Fibroblast of lung (primary cell): ENCODE measurements at regions not wholly inside any gene's neighbourhood (a gene's known extent, or its start where the extent isn't known, plus 50 kb on each side); places are given as distances from the start of the nearest gene placed in this dataset.

Source experiments
- DNase-seq, 2 donors: peaks; one replicate each; pipeline versions ENCODE4 v3.0.0 to v3.0.0-alpha.2; 2010; ENCODE audit warnings: low read depth in 2 of 2
- H2AFZ ChIP-seq: 2 replicates; pipeline ENCODE4 v1.5.1; 2012; ENCODE audit warnings: low read length, control low read depth, inconsistent platforms
- H3K27ac ChIP-seq: 2 replicates; pipeline ENCODE4 v1.5.1; 2011; ENCODE audit warnings: low read length, control low read depth; ENCODE audit not compliant: insufficient read depth
- H3K27me3 ChIP-seq: 2 replicates; pipeline ENCODE4 v1.5.1; 2011; ENCODE audit warnings: mild to moderate bottlenecking, low read length; ENCODE audit not compliant: control insufficient read depth, insufficient read depth
- H3K36me3 ChIP-seq: 2 replicates; pipeline ENCODE4 v1.5.1; 2011; ENCODE audit warnings: low read length; ENCODE audit not compliant: control insufficient read depth, insufficient read depth
- H3K4me1 ChIP-seq: 2 replicates; pipeline ENCODE4 v1.5.1; 2011; ENCODE audit warnings: low read length; ENCODE audit not compliant: control insufficient read depth, insufficient read depth; ENCODE audit errors: extremely low read depth
- H3K4me2 ChIP-seq: 2 replicates; pipeline ENCODE4 v1.5.1; 2011; ENCODE audit warnings: low read length, control low read depth; ENCODE audit not compliant: insufficient read depth; ENCODE audit errors: extremely low read depth
- H3K4me3 ChIP-seq, 4 experiments: fragments of 200-600 bp in 1 of 4; sonication (generic) in 1 of 4; replicated peaks in 1 of 4; 2 replicates each; pipeline ENCODE4 v1.5.1; 2011 to 2016; ENCODE audit warnings: low read length in 4 of 4, low read depth in 3 of 4, mild to moderate bottlenecking in 3 of 4, control low read depth in 2 of 4, inconsistent platforms in 1 of 4, mixed read lengths in 1 of 4; ENCODE audit not compliant: insufficient read depth in 1 of 4; ENCODE audit errors: control extremely low read depth in 1 of 4
- H3K79me2 ChIP-seq: 2 replicates; pipeline ENCODE4 v1.5.1; 2012; ENCODE audit warnings: mild to moderate bottlenecking, low read length, inconsistent platforms; ENCODE audit not compliant: control insufficient read depth, insufficient read depth
- H3K9ac ChIP-seq: 2 replicates; pipeline ENCODE4 v1.5.1; 2011; ENCODE audit warnings: mild to moderate bottlenecking, low read length, control low read depth; ENCODE audit not compliant: insufficient read depth
- H3K9me3 ChIP-seq: 2 replicates; pipeline ENCODE4 v1.5.1; 2012; ENCODE audit warnings: low read depth, low read length; ENCODE audit not compliant: control insufficient read depth, insufficient read depth
- H4K20me1 ChIP-seq: 2 replicates; pipeline ENCODE4 v1.5.1; 2011; ENCODE audit warnings: low read length; ENCODE audit not compliant: control insufficient read depth, insufficient read depth; ENCODE audit errors: extremely low read depth
- EZH2 ChIP-seq: IDR thresholded peaks from 2 replicates; pipeline ENCODE4 v1.5.1; 2012; ENCODE audit warnings: low read length, control low read depth, mild to moderate bottlenecking; ENCODE audit errors: missing control alignments
- TF ChIP-seq, protein P1 (sequence below), 2 donors: IDR thresholded peaks in 1 of 2; conservative IDR thresholded peaks in 1 of 2; 1 replicate in 1 of 2; 2 replicates in 1 of 2; pipeline ENCODE4 v1.5.1; 2011 to 2012; ENCODE audit warnings: low read length in 2 of 2, control low read depth in 1 of 2, inconsistent platforms in 1 of 2, low read depth in 1 of 2, mild to moderate bottlenecking in 1 of 2

DNA sequence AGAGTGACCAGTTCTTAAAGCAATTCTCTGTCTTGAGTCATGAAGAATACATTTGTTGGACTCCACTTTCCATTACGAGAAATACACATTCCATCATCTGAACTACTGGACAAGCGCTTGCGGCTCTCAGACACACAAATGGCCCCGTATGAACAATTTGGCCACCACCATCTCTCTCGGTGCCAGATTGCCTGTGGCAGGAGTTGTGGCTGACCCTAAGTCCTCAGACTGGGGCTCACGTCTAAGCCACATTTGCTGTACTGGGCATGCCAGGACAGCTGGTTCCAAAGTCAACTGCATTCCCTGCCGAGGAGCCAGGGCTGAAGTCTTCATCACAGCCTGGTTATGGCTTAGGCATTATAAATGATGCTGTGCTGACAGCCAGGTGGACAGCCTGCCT lies 227.5 kb downstream of the MIAT start:
- Histone ChIP-seq H3K27ac (no peak overlapping the region), H3K4me3 (no peak overlapping the region), H3K9ac (no peak overlapping the region), H3K79me2 (no peaks in the 10 kb centered on the region), H3K4me1 (peaks cover 12% of the 10 kb centered on the region), H2AFZ (no peak overlapping the region), H3K4me2 (no peak overlapping the region), H4K20me1 (no peaks in the 10 kb centered on the region), H3K9me3 (no peaks in the 10 kb centered on the region), H3K27me3 (no peaks in the 10 kb centered on the region), H3K36me3 (no peaks in the 10 kb centered on the region)
- TF ChIP-seq, protein P1, sequence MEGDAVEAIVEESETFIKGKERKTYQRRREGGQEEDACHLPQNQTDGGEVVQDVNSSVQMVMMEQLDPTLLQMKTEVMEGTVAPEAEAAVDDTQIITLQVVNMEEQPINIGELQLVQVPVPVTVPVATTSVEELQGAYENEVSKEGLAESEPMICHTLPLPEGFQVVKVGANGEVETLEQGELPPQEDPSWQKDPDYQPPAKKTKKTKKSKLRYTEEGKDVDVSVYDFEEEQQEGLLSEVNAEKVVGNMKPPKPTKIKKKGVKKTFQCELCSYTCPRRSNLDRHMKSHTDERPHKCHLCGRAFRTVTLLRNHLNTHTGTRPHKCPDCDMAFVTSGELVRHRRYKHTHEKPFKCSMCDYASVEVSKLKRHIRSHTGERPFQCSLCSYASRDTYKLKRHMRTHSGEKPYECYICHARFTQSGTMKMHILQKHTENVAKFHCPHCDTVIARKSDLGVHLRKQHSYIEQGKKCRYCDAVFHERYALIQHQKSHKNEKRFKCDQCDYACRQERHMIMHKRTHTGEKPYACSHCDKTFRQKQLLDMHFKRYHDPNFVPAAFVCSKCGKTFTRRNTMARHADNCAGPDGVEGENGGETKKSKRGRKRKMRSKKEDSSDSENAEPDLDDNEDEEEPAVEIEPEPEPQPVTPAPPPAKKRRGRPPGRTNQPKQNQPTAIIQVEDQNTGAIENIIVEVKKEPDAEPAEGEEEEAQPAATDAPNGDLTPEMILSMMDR (conservative IDR thresholded peaks at IDR 0.05 in 1 of 2, IDR thresholded peaks at IDR 0.05 in 1 of 2; ENCODE audit: low read depth in 1 of 2, low read length in 2 of 2) = no peak
- no peak for TF ChIP-seq EZH2
- peak in 1 of 2 donors; percentile 87 for DNase-seq

DNA sequence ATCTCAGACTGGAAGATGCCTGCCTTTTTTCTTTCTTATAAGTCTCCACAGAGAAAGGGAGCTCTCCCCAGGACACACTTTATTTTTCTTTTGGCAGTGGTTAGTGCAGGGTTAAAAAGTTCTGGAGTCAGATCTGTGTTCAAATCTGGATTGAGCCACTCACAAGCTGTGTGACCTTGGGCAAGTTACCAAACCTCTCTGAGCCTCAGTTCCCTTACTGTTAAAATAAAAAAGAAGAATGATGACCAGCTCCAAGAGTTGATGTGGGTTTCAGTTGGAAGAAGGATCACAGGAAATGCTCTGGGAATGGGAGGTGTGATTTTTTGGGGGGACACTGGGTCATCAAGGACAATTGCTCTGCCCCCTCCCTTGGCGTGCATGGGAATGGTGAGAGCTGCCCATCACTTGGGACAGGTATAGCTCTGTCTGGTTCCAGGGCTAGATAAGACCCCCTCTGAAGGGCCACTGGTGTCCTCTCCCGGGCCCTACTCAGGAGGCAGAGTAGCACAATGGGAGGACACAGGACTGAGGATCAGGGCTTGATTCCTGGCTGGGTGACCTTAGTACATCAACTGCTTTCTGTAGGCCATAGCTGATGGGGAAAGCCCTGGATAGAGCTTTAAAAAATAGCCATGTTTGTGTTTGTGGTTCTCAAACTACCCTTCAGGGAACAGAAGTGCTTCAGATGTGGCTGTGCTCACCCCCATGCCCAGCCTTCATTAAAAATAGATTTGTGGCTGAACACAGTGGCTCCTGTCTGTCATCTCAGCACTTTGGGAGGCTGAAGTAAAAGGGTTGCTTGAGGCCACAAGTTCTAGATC lies 228.3 kb downstream of the MIAT start:
- H3K4me1 ChIP-seq = peaks cover 12% of the 10 kb centered on the region
- H2AFZ ChIP-seq = no peak overlapping the region
- no peaks in the 10 kb centered on the region for H3K79me2 ChIP-seq
- H3K27ac ChIP-seq = no peak overlapping the region
- no peaks in the 10 kb centered on the region for H4K20me1 ChIP-seq
- no peak overlapping the region for H3K4me2 ChIP-seq
- H3K27me3 ChIP-seq = no peaks in the 10 kb centered on the region
- DNase-seq = no peak
- H3K36me3 ChIP-seq = no peaks in the 10 kb centered on the region
- H3K4me3 ChIP-seq = no peak overlapping the region
- no peaks in the 10 kb centered on the region for H3K9me3 ChIP-seq
- H3K9ac ChIP-seq = no peak overlapping the region
- no peak for TF ChIP-seq EZH2
- TF ChIP-seq, protein P1 (conservative IDR thresholded peaks at IDR 0.05 in 1 of 2, IDR thresholded peaks at IDR 0.05 in 1 of 2; ENCODE audit: low read depth in 1 of 2, low read length in 2 of 2) = no peak

DNA sequence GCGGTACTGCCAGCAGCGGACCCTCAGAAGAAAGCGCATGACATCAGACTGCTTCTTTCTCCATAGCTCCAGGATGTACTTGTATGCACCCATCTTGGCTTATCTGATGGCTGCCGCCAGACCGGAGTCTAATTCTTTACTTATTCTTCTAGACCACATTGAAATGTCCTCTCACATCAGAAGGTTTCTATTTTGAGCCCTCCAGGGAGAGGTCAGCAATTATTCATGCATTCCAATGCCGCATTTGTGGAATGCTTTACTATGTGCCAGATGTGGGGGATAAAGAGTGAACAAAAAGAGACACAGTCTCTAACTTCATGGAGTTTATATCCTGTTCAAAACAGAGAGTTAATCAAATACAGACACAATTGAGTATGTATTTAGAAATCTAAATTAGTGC lies 230.1 kb downstream of the MIAT start:
- Histone ChIP-seq H3K79me2 (no peaks in the 10 kb centered on the region), H3K4me2 (peak overlapping the region; percentile 32), H3K27ac (peak overlapping the region; percentile 23), H2AFZ (no peak overlapping the region), H3K36me3 (no peaks in the 10 kb centered on the region), H3K4me1 (peaks cover 15% of the 10 kb centered on the region), H4K20me1 (no peaks in the 10 kb centered on the region), H3K27me3 (no peaks in the 10 kb centered on the region), H3K9ac (no peak overlapping the region), H3K9me3 (no peaks in the 10 kb centered on the region), H3K4me3 (no peak overlapping the region)
- no peak for TF ChIP-seq EZH2
- TF ChIP-seq, protein P1 (conservative IDR thresholded peaks at IDR 0.05 in 1 of 2, IDR thresholded peaks at IDR 0.05 in 1 of 2; ENCODE audit: low read depth in 1 of 2, low read length in 2 of 2) = no peak
- peak; percentile 4 to 97 for DNase-seq
